ENCODE measurements at regions not wholly inside any gene's neighbourhood (a gene's known extent, or its start where the extent isn't known, plus 50 kb on each side); places are given as distances from the start of the nearest gene placed in this dataset.

GRCh38 chr2:239606741-239607516 lies 206.1 kb upstream of the HDAC4 start:
- no peak for TF ChIP-seq MAX (IDR thresholded peaks at IDR 0.05; ENCODE audit: insufficient read depth, insufficient read length)
- no peak for TF ChIP-seq EZH2 (IDR thresholded peaks at IDR 0.05; ENCODE audit: borderline replicate concordance, low read depth, low read length, severe bottlenecking)
- no peak for TF ChIP-seq POLR2A (IDR thresholded peaks at IDR 0.05; ENCODE audit: low read depth, low read length)
- TF ChIP-seq CTCF (IDR thresholded peaks at IDR 0.05; ENCODE audit: extremely low read depth in 1 of 2, insufficient read depth in 1 of 2, low read depth in 1 of 2, low read length in 2 of 2) = no peak
- TF ChIP-seq JUN (IDR thresholded peaks at IDR 0.05; ENCODE audit: borderline replicate concordance, insufficient read depth, insufficient read length, low read depth) = no peak
- no peak for TF ChIP-seq POLR2AphosphoS5 (IDR thresholded peaks at IDR 0.05; ENCODE audit: insufficient read depth, low read depth, low read length)
